ENCODE measurements at regions not wholly inside any gene's neighbourhood (a gene's known extent, or its start where the extent isn't known, plus 50 kb on each side); places are given as distances from the start of the nearest gene placed in this dataset.

- TF ChIP-seq CTCF (IDR thresholded peaks at IDR 0.05; ENCODE audit: poor library complexity), result no peak
- no peak for TF ChIP-seq EZH2 (IDR thresholded peaks at IDR 0.05; ENCODE audit: borderline replicate concordance)
These were observed 458.0 kb downstream of the FLRT2 start for GRCh38 chr14:85987907-85988306.

Data from hepatocyte (in vitro differentiated cells).